ENCODE measurements at regions not wholly inside any gene's neighbourhood (a gene's known extent, or its start where the extent isn't known, plus 50 kb on each side); places are given as distances from the start of the nearest gene placed in this dataset.

GRCh38 chr2:34179511-34179910 lies 580.4 kb upstream of the FAM98A start:
- H3K9ac ChIP-seq (ENCODE audit: low read depth, low read length, poor library complexity, severe bottlenecking), result no peak overlapping the region
- H2AFZ ChIP-seq (ENCODE audit: low read length), result no peak overlapping the region
- no peak overlapping the region for H3K4me2 ChIP-seq (ENCODE audit: low read depth, low read length, poor library complexity, severe bottlenecking)
- H3K9me2 ChIP-seq (replicated peaks; ENCODE audit: low read depth, low read length), result no peaks in the 10 kb centered on the region
- H3K36me3 ChIP-seq (ENCODE audit: insufficient read depth, low read length), result no peaks in the 10 kb centered on the region
- H3K27me3 ChIP-seq (ENCODE audit: insufficient read depth, low read length, poor library complexity, severe bottlenecking), result no peaks in the 10 kb centered on the region
- H3F3A ChIP-seq (ENCODE audit: low read depth), result no peaks in the 10 kb centered on the region
- H3K9me3 ChIP-seq (ENCODE audit: insufficient read depth, low read depth, low read length), result no peaks in the 10 kb centered on the region
- no peak for TF ChIP-seq EZH2phosphoT487 (IDR thresholded peaks at IDR 0.05; ENCODE audit: borderline replicate concordance)
- no peak for TF ChIP-seq CTCF (conservative IDR thresholded peaks at IDR 0.05; ENCODE audit: low read length)
- no peaks in the 10 kb centered on the region for H3K4me1 ChIP-seq (ENCODE audit: insufficient read depth, low read length, poor library complexity, severe bottlenecking)
- H4K20me1 ChIP-seq (ENCODE audit: insufficient read depth, low read length, poor library complexity, severe bottlenecking), result no peaks in the 10 kb centered on the region
- no peaks in the 10 kb centered on the region for H3K79me2 ChIP-seq (ENCODE audit: insufficient read depth, low read length)
- no peak overlapping the region for H3K4me3 ChIP-seq (ENCODE audit: low read length, poor library complexity, severe bottlenecking)

- no peaks in the 10 kb centered on the region for H3K36me3 ChIP-seq (ENCODE audit: insufficient read depth, low read length)
- H3K4me1 ChIP-seq (ENCODE audit: insufficient read depth, low read length, poor library complexity, severe bottlenecking), result no peaks in the 10 kb centered on the region
- no peaks in the 10 kb centered on the region for H3F3A ChIP-seq (ENCODE audit: low read depth)
- no peaks in the 10 kb centered on the region for H3K27me3 ChIP-seq (ENCODE audit: insufficient read depth, low read length, poor library complexity, severe bottlenecking)
- H3K9ac ChIP-seq (ENCODE audit: low read depth, low read length, poor library complexity, severe bottlenecking), result no peak overlapping the region
- no peak overlapping the region for H2AFZ ChIP-seq (ENCODE audit: low read length)
- TF ChIP-seq CTCF (conservative IDR thresholded peaks at IDR 0.05; ENCODE audit: low read length), result no peak
- TF ChIP-seq EZH2phosphoT487 (IDR thresholded peaks at IDR 0.05; ENCODE audit: borderline replicate concordance), result no peak
- H3K4me2 ChIP-seq (ENCODE audit: low read depth, low read length, poor library complexity, severe bottlenecking), result no peak overlapping the region
- no peak overlapping the region for H3K4me3 ChIP-seq (ENCODE audit: low read length, poor library complexity, severe bottlenecking)
- no peaks in the 10 kb centered on the region for H4K20me1 ChIP-seq (ENCODE audit: insufficient read depth, low read length, poor library complexity, severe bottlenecking)
- no peaks in the 10 kb centered on the region for H3K9me2 ChIP-seq (replicated peaks; ENCODE audit: low read depth, low read length)
- H3K9me3 ChIP-seq (ENCODE audit: insufficient read depth, low read depth, low read length), result no peaks in the 10 kb centered on the region
- H3K79me2 ChIP-seq (ENCODE audit: insufficient read depth, low read length), result no peaks in the 10 kb centered on the region
These were observed 579.4 kb upstream of the FAM98A start for GRCh38 chr2:34178482-34178881.

GRCh38 chr2:34176693-34177092 lies 577.6 kb upstream of the FAM98A start:
- TF ChIP-seq EZH2phosphoT487 (IDR thresholded peaks at IDR 0.05; ENCODE audit: borderline replicate concordance) (no peak), CTCF (conservative IDR thresholded peaks at IDR 0.05; ENCODE audit: low read length) (no peak)

More at GRCh38 chr2:34176693-34177092, 577.6 kb upstream of the FAM98A start:
- no peak overlapping the region for H3K4me3 ChIP-seq (ENCODE audit: low read length, poor library complexity, severe bottlenecking)
- no peaks in the 10 kb centered on the region for H3K27me3 ChIP-seq (ENCODE audit: insufficient read depth, low read length, poor library complexity, severe bottlenecking)
- H3K4me2 ChIP-seq (ENCODE audit: low read depth, low read length, poor library complexity, severe bottlenecking), result no peak overlapping the region
- H3K9me3 ChIP-seq (ENCODE audit: insufficient read depth, low read depth, low read length), result no peaks in the 10 kb centered on the region
- no peaks in the 10 kb centered on the region for H3F3A ChIP-seq (ENCODE audit: low read depth)
- H4K20me1 ChIP-seq (ENCODE audit: insufficient read depth, low read length, poor library complexity, severe bottlenecking), result no peaks in the 10 kb centered on the region
- H2AFZ ChIP-seq (ENCODE audit: low read length), result no peak overlapping the region
- H3K36me3 ChIP-seq (ENCODE audit: insufficient read depth, low read length), result no peaks in the 10 kb centered on the region
- H3K4me1 ChIP-seq (ENCODE audit: insufficient read depth, low read length, poor library complexity, severe bottlenecking), result no peaks in the 10 kb centered on the region
- no peaks in the 10 kb centered on the region for H3K9me2 ChIP-seq (replicated peaks; ENCODE audit: low read depth, low read length)
- H3K9ac ChIP-seq (ENCODE audit: low read depth, low read length, poor library complexity, severe bottlenecking), result no peak overlapping the region
- no peaks in the 10 kb centered on the region for H3K79me2 ChIP-seq (ENCODE audit: insufficient read depth, low read length)
